Astrocyte of the spinal cord (primary cell): ENCODE measurements at regions not wholly inside any gene's neighbourhood (a gene's known extent, or its start where the extent isn't known, plus 50 kb on each side); places are given as distances from the start of the nearest gene placed in this dataset.

Source experiments
- DNase-seq: peaks from one replicate; pipeline ENCODE4 v3.0.0; 2011; ENCODE audit warnings: low read depth, low spot score
- H3K4me3 ChIP-seq: 2 replicates; pipeline ENCODE4 v1.5.1; 2011; ENCODE audit warnings: low read depth, mild to moderate bottlenecking, low read length, moderate library complexity
- CTCF ChIP-seq: IDR thresholded peaks from 2 replicates; pipeline ENCODE4 v1.5.1; 2012; ENCODE audit warnings: low read depth, mild to moderate bottlenecking, low read length, inconsistent platforms
- in situ Hi-C: cut with HindIII; loops from 2 replicates; pipeline ENCODE4 v1.10.0; 2017; ENCODE audit warnings: low sequenced_read_pairs

DNA sequence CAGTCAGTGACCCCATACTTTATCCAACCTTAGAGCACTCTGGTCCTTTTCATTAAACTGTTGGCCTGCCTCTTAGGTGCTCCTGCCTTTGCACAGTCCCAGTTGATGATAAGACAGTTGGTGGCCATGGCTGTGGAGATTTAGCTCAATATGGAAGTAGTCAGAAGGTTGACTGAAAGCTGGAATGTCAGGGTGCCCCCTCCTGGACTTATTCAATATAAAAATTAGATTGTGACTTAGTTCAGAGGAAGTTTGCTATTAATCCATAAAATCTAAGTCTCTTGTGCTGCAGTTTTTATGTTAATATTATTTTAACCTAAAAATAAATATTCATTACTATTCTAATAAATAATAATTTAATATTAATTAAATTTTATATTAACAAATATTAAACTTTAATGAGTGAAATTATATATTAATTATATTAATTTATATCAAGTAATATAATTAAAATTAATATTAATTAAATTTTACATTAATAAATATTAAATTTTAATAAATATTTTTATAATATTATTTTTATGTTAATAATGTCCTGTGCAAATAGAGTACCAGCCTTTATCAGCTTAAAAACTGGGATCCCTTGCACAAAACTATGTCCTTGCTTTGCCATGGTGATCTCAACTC is 77.7 kb upstream of the ADAMTSL1 start:
- peak; percentile 45 for DNase-seq
- in situ Hi-C loops, result no loop called here

DNA sequence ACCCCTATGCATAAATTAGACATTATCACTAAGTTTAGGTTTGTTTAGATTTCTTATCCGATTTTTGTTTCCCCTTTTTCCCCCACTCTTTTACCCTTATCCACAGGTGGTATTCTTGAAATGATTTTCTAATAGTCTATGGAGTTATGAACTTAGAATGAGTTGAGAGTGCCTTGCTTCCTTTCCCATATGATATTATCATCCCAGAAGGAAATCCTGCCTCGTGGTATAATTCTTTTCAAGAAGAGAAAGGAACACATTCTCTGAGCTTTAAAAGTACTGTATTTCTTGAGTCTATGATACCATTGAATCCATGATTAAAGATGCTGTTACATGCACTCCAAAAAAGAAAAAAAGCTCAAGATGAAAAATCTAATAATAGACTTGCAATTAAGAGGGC is 76.9 kb upstream of the ADAMTSL1 start:
- H3K4me3 ChIP-seq, result no peak overlapping the region
- no peak for DNase-seq
- in situ Hi-C loops, result no loop called here
- TF ChIP-seq CTCF, result no peak

More for the DNA sequence above, 77.7 kb upstream of the ADAMTSL1 start:
- TF ChIP-seq CTCF, result peak; percentile 26
- no peak overlapping the region for H3K4me3 ChIP-seq

GRCh38 chr9:18398038-18398437 is 75.9 kb upstream of the ADAMTSL1 start:
- no peak for TF ChIP-seq CTCF
- no peak overlapping the region for H3K4me3 ChIP-seq
- in situ Hi-C loops, result no loop called here
- DNase-seq, result no peak

GRCh38 chr9:18404434-18405029 is 69.4 kb upstream of the ADAMTSL1 start:
- DNase-seq, result no peak
- TF ChIP-seq CTCF, result no peak
- H3K4me3 ChIP-seq, result no peak overlapping the region
- in situ Hi-C loops, result no loop called here

DNA sequence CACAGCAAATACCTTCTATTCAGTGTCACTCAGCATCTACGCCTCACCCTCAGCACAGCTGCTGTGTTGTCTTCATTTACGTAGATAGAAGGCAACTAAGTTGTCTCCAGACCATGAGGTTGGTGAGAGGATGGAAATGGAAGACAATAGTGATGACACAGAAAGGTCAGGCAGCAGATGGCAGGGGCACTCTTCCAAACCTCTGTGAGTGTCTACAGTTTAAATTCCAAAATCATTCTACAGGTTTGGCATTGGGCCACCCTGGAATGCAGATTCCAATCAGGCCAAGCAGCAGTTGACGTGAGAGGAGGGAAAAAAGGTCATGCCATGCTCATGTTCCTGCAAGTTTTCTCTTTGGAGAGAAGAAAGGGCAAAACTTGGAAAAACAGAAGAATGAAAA is 68.7 kb upstream of the ADAMTSL1 start:
- in situ Hi-C loops, result no loop called here
- no peak overlapping the region for H3K4me3 ChIP-seq
- DNase-seq, result no peak
- TF ChIP-seq CTCF, result no peak

DNA sequence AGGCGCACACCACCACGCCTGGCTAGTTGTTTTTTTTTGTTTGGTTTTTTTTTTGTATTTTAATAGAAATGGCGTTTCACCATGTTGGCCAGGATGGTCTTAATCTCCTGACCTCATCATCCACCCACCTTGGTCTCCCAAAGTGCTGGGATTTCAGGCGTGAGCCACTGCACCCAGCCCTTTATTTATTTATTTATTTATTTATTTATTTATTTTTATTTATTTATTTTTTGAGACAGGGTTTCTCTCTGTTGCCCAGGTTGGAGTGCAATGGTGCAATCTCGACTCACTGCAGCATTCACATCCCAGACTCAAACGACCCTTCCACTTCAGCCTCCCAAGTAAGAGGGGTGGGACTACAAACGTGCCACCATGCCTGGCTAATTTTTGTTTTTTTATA is 63.0 kb upstream of the ADAMTSL1 start:
- H3K4me3 ChIP-seq, result no peak overlapping the region
- TF ChIP-seq CTCF, result no peak
- DNase-seq, result no peak
- in situ Hi-C loops, result no loop called here
